ENCODE measurements at regions not wholly inside any gene's neighbourhood (a gene's known extent, or its start where the extent isn't known, plus 50 kb on each side); places are given as distances from the start of the nearest gene placed in this dataset.
"Not testable (repeated sequence)": the region's sequence is repeated elsewhere in the genome, so short reads cannot be mapped to it uniquely, and the experiment has no call there.

- POLR2A ChIA-PET (ENCODE audit: low non-redundant PET): no interaction called here
- TF ChIP-seq CTCF (conservative IDR thresholded peaks at IDR 0.05; ENCODE audit: low read depth): no peak
- DNase-seq (ENCODE audit: low spot score): no peak
- peak overlapping the region; percentile 7 for H3K27ac ChIP-seq
- CTCF ChIA-PET: interaction anchor here (1.1 to 1.2 kb wide), 2 partner anchors 14 to 50 kb away, joined by 3 to 4 read pairs; no protein-coding TSS in a partner anchor
Measured at GRCh38 chr1:9440763-9441194, 98.5 kb upstream of the SLC25A33 start.

GRCh38 chr1:9441451-9442133, 97.7 kb upstream of the SLC25A33 start:
- CTCF ChIA-PET: interaction anchor here (0.6 to 1.2 kb wide), 3 partner anchors 14 to 96 kb away, joined by 3 to 4 read pairs (median 3); no protein-coding TSS in a partner anchor
- DNase-seq (ENCODE audit: low spot score): no peak
- TF ChIP-seq CTCF (conservative IDR thresholded peaks at IDR 0.05; ENCODE audit: low read depth): no peak
- peak overlapping the region; percentile 7 for H3K27ac ChIP-seq
- POLR2A ChIA-PET (ENCODE audit: low non-redundant PET): no interaction called here

GRCh38 chr1:9442278-9442846, 96.9 kb upstream of the SLC25A33 start:
- ChIA-PET CTCF (interaction anchor here (0.6 kb wide), 1 partner anchor 95 kb away, joined by 3 read pairs; no protein-coding TSS in a partner anchor), POLR2A (ENCODE audit: low non-redundant PET) (no interaction called here)
- no peak for TF ChIP-seq CTCF (conservative IDR thresholded peaks at IDR 0.05; ENCODE audit: low read depth)
- H3K27ac ChIP-seq: no peak overlapping the region; the same call in 1 of the 2 replicates
- no peak for DNase-seq (ENCODE audit: low spot score)

DNA sequence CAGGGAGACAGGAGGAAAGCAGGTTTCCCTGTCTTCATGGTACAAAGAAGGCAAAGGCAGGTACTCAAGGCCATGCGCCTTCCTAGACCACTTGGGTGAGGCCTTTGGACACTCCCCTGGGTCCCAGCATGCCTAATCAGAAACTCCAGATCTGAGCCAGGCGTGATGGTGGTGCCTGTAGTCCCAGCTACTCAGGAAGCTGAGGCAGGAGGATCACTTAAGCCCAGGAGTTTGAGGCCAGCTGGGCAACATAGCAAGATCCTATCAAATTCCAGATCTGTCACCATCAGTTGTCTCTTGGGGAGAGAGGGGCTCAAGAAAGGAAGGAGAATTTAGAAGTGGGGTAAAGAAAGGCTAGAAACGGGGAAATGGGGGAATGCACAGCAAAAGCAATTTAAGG, 96.3 kb upstream of the SLC25A33 start:
- CTCF ChIA-PET: interaction anchor here (0.6 kb wide), 1 partner anchor 58 kb away, joined by 3 read pairs; no protein-coding TSS in a partner anchor
- DNase-seq (ENCODE audit: low spot score): no peak
- peak overlapping the region; percentile 95 for H3K27ac ChIP-seq
- POLR2A ChIA-PET (ENCODE audit: low non-redundant PET): no interaction called here
- TF ChIP-seq CTCF (conservative IDR thresholded peaks at IDR 0.05; ENCODE audit: low read depth): no peak

DNA sequence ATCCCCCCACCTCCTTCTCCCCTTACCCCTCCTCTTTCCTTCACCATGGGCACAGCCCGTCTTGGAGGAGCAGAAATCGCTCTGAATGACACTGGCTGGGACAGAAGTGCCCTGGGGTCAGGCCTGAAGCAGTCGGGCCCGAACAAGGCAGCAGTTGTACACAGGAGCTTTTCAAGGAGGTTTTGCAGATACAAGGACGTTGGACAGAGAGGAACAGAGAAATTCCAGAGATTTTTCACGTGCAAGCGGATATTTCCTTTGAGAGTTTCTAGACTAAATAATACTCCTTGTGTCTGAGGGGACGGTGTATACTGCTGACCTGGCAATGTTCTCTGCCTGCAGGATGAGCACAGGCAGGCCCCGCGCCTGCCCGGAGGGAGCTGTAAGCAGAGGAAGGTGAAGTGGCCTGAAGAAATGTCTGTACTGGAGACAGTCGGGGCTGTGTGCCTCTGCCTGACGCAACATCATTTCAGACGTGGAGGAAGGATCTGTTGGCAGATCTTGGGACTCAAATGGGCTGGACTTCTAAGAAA, 95.3 kb upstream of the SLC25A33 start:
- TF ChIP-seq CTCF (conservative IDR thresholded peaks at IDR 0.05; ENCODE audit: low read depth): no peak
- POLR2A ChIA-PET (ENCODE audit: low non-redundant PET): no interaction called here
- CTCF ChIA-PET: no interaction called here

DNA sequence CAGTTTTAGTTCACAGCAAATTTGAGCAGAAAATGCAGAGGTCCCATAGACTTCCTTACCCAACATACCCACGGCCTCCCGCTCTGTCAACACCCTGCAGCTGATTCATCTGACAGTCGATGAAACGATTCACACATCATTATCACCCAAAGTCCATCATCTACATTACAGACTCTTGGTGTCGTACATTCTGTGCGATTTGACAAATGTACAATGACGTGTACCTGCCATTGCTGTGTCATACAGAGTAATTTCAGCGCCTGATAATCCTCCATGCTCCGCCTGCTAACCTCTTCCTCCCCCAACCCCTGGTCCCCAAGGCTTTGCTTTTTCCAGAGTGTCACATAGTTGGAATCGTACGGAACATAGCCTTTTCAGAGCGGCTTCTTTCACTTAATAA, 94.7 kb upstream of the SLC25A33 start:
- DNase-seq (ENCODE audit: low spot score): no peak
- no peak for TF ChIP-seq CTCF (conservative IDR thresholded peaks at IDR 0.05; ENCODE audit: low read depth)
- ChIA-PET CTCF (no interaction called here), POLR2A (ENCODE audit: low non-redundant PET) (no interaction called here)
- H3K27ac ChIP-seq: peak overlapping the region; percentile 95

More for the DNA sequence above, 95.3 kb upstream of the SLC25A33 start:
- peak overlapping the region; percentile 95 for H3K27ac ChIP-seq
- peak; percentile 26 for DNase-seq (ENCODE audit: low spot score)

- DNase-seq (ENCODE audit: low spot score); POLR2A ChIA-PET (ENCODE audit: low non-redundant PET); CTCF ChIA-PET: not testable (repeated sequence)
- peak overlapping the region; percentile 95 for H3K27ac ChIP-seq
Measured at GRCh38 chr1:9445081-9445480, 94.2 kb upstream of the SLC25A33 start.

Measured in RWPE1 (cell line).